T-helper 1 cell (primary cell): ENCODE measurements at regions not wholly inside any gene's neighbourhood (a gene's known extent, or its start where the extent isn't known, plus 50 kb on each side); places are given as distances from the start of the nearest gene placed in this dataset.

Source experiments
- DNase-seq, 5 donors: peaks; one replicate each; pipeline ENCODE4 v3.0.0-alpha.2; 2012 to 2020

GRCh38 chr12:115500872-115501271, 776.6 kb downstream of the MED13L start:
- DNase-seq = no peak

- no peak for DNase-seq
Measured at GRCh38 chr12:115495300-115495699, 782.2 kb downstream of the MED13L start.

- DNase-seq = no peak
Measured at GRCh38 chr12:115492553-115492952, 784.9 kb downstream of the MED13L start.

- DNase-seq = no peak
Measured at GRCh38 chr12:115491511-115492250, 785.8 kb downstream of the MED13L start.

GRCh38 chr12:115489253-115489652, 788.2 kb downstream of the MED13L start:
- no peak for DNase-seq

- DNase-seq = no peak
Measured at GRCh38 chr12:115485967-115486366, 791.5 kb downstream of the MED13L start.

- DNase-seq = no peak
Measured at GRCh38 chr12:115485503-115485902, 792.0 kb downstream of the MED13L start.

- no peak for DNase-seq
Measured at GRCh38 chr12:115482943-115483342, 794.5 kb downstream of the MED13L start.

- DNase-seq = no peak
Measured at GRCh38 chr12:115481141-115481540, 796.4 kb downstream of the MED13L start.

GRCh38 chr12:115478505-115478904, 794.5 kb upstream of the TBX3 start:
- DNase-seq = no peak

GRCh38 chr12:115474539-115475353, 790.8 kb upstream of the TBX3 start:
- no peak for DNase-seq

- DNase-seq = no peak
Measured at GRCh38 chr12:115473257-115473956, 789.4 kb upstream of the TBX3 start.

GRCh38 chr12:115472852-115473251, 788.9 kb upstream of the TBX3 start:
- DNase-seq = no peak

- no peak for DNase-seq
Measured at GRCh38 chr12:115470977-115471376, 787.0 kb upstream of the TBX3 start.

GRCh38 chr12:115470526-115470925, 786.6 kb upstream of the TBX3 start:
- no peak for DNase-seq

- no peak for DNase-seq
Measured at GRCh38 chr12:115468087-115468510, 784.1 kb upstream of the TBX3 start.

GRCh38 chr12:115467531-115467930, 783.6 kb upstream of the TBX3 start:
- DNase-seq = no peak

- no peak for DNase-seq
Measured at GRCh38 chr12:115466076-115466475, 782.1 kb upstream of the TBX3 start.

- DNase-seq = no peak
Measured at GRCh38 chr12:115464661-115465060, 780.7 kb upstream of the TBX3 start.

- DNase-seq = no peak
Measured at GRCh38 chr12:115464111-115464581, 780.2 kb upstream of the TBX3 start.

- DNase-seq = no peak
Measured at GRCh38 chr12:115461401-115461800, 777.4 kb upstream of the TBX3 start.

- DNase-seq = no peak
Measured at GRCh38 chr12:115457798-115458197, 773.8 kb upstream of the TBX3 start.

- DNase-seq = no peak
Measured at GRCh38 chr12:115456946-115457689, 773.1 kb upstream of the TBX3 start.
